ENCODE measurements at regions not wholly inside any gene's neighbourhood (a gene's known extent, or its start where the extent isn't known, plus 50 kb on each side); places are given as distances from the start of the nearest gene placed in this dataset.

GRCh38 chr7:22563621-22564241 lies 63.7 kb upstream of the STEAP1B start:
- TF ChIP-seq NFRKB (IDR thresholded peaks at IDR 0.05): no peak
- TF ChIP-seq ARNT (IDR thresholded peaks at IDR 0.05): no peak
- TF ChIP-seq BHLHE40 (IDR thresholded peaks at IDR 0.05; ENCODE audit: borderline replicate concordance): no peak
- TF ChIP-seq CTBP1 (IDR thresholded peaks at IDR 0.05; ENCODE audit: borderline replicate concordance): no peak
- no peak for TF ChIP-seq FOXK2 (IDR thresholded peaks at IDR 0.05)
- TF ChIP-seq ELF4 (IDR thresholded peaks at IDR 0.05): no peak
- no peak for TF ChIP-seq PKNOX1 (IDR thresholded peaks at IDR 0.05)
- no peak for TF ChIP-seq LEF1 (IDR thresholded peaks at IDR 0.05; ENCODE audit: borderline replicate concordance)
- TF ChIP-seq SUZ12 (IDR thresholded peaks at IDR 0.05): no peak
- no peak for TF ChIP-seq TARDBP (IDR thresholded peaks at IDR 0.05)
- TF ChIP-seq ZNF384 (IDR thresholded peaks at IDR 0.05): no peak
- TF ChIP-seq FOXM1 (IDR thresholded peaks at IDR 0.05; ENCODE audit: borderline replicate concordance): no peak
- TF ChIP-seq SP1 (IDR thresholded peaks at IDR 0.05): no peak
- TF ChIP-seq FOXA1 (IDR thresholded peaks at IDR 0.05): no peak
- CTCF ChIA-PET: no interaction called here
- DNase-seq (ENCODE audit: extremely low spot score): no peak
- POLR2A ChIA-PET: no interaction called here

- DNase-seq (ENCODE audit: extremely low spot score): no peak
- CTCF ChIA-PET: interaction anchor here (3.0 kb wide), 1 partner anchor 163 kb away, joined by 55 read pairs; the partner anchor contains the start of gene IL6
- TF ChIP-seq BHLHE40 (IDR thresholded peaks at IDR 0.05; ENCODE audit: borderline replicate concordance) (no peak), LEF1 (IDR thresholded peaks at IDR 0.05; ENCODE audit: borderline replicate concordance) (no peak), L3MBTL2 (conservative IDR thresholded peaks at IDR 0.05) (no peak), ZNF384 (IDR thresholded peaks at IDR 0.05) (no peak), PKNOX1 (IDR thresholded peaks at IDR 0.05) (no peak), HDGF (IDR thresholded peaks at IDR 0.05; ENCODE audit: borderline replicate concordance) (no peak), SP1 (IDR thresholded peaks at IDR 0.05) (no peak), SUZ12 (IDR thresholded peaks at IDR 0.05) (no peak), ARNT (IDR thresholded peaks at IDR 0.05) (no peak), TARDBP (IDR thresholded peaks at IDR 0.05) (no peak), FOXM1 (IDR thresholded peaks at IDR 0.05; ENCODE audit: borderline replicate concordance) (no peak), CTBP1 (IDR thresholded peaks at IDR 0.05; ENCODE audit: borderline replicate concordance) (no peak), ELF4 (IDR thresholded peaks at IDR 0.05) (no peak)
- POLR2A ChIA-PET: no interaction called here
Measured at GRCh38 chr7:22563032-22563501, 63.1 kb upstream of the STEAP1B start.

GRCh38 chr7:22561895-22562593 lies 62.1 kb upstream of the STEAP1B start:
- TF ChIP-seq ARNT (IDR thresholded peaks at IDR 0.05) (no peak), HDGF (IDR thresholded peaks at IDR 0.05; ENCODE audit: borderline replicate concordance) (no peak), ZNF384 (IDR thresholded peaks at IDR 0.05) (no peak), PKNOX1 (IDR thresholded peaks at IDR 0.05) (no peak), NFRKB (IDR thresholded peaks at IDR 0.05) (no peak), SP1 (IDR thresholded peaks at IDR 0.05) (no peak)
- CTCF ChIA-PET: interaction anchor here (0.6 to 3.0 kb wide), 3 partner anchors 21 to 247 kb away, joined by 3 to 55 read pairs (median 3); partner anchors contain the start of gene IL6
- POLR2A ChIA-PET: interaction anchor here (1.1 kb wide), 1 partner anchor 9 kb away, joined by 3 read pairs; no protein-coding TSS in a partner anchor
- DNase-seq (ENCODE audit: extremely low spot score): no peak

GRCh38 chr7:22561321-22561811 lies 61.4 kb upstream of the STEAP1B start:
- DNase-seq (ENCODE audit: extremely low spot score): no peak
- ChIA-PET POLR2A (interaction anchor here (1.1 kb wide), 1 partner anchor 9 kb away, joined by 3 read pairs; no protein-coding TSS in a partner anchor), CTCF (interaction anchor here (0.7 to 3.0 kb wide), 4 partner anchors 22 to 493 kb away, joined by 3 to 55 read pairs (median 10); partner anchors contain the start of gene IL6)
- TF ChIP-seq LEF1 (IDR thresholded peaks at IDR 0.05; ENCODE audit: borderline replicate concordance) (no peak), BHLHE40 (IDR thresholded peaks at IDR 0.05; ENCODE audit: borderline replicate concordance) (no peak)

- DNase-seq (ENCODE audit: extremely low spot score): peak; percentile 74
- CTCF ChIA-PET: interaction anchor here (0.6 to 3.0 kb wide), 12 partner anchors 11 to 535 kb away, joined by 3 to 55 read pairs (median 4); partner anchors contain the start of gene IL6
- TF ChIP-seq TARDBP (IDR thresholded peaks at IDR 0.05) (no peak), ZNF384 (IDR thresholded peaks at IDR 0.05) (peak; percentile 50; the same call in 1 of the 2 replicates)
- POLR2A ChIA-PET: no interaction called here
Measured at GRCh38 chr7:22559829-22560489, 60.0 kb upstream of the STEAP1B start.

DNA sequence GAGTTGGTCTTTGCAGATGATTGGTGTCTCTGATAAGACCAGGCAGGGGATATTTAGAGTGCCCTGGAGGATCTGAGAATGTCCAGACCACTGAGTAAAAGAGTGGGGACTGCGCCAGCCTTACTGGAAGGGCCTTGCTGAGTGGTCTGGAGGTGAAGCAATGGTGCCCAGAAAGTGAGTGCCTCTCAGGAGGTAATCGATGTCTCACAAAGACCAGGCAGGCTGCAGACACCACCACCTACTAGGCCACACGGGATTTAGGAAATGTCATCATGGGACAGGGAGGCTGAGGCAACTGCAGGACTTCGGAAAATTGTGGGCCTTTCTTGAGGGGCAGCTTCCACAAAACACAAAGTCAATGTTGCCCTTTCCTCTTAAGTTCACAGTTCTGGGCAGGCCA lies 57.2 kb upstream of the STEAP1B start:
- POLR2A ChIA-PET: no interaction called here
- TF ChIP-seq HDGF (IDR thresholded peaks at IDR 0.05; ENCODE audit: borderline replicate concordance) (no peak), LEF1 (IDR thresholded peaks at IDR 0.05; ENCODE audit: borderline replicate concordance) (no peak), L3MBTL2 (conservative IDR thresholded peaks at IDR 0.05) (no peak), FOXM1 (IDR thresholded peaks at IDR 0.05; ENCODE audit: borderline replicate concordance) (no peak), SP1 (IDR thresholded peaks at IDR 0.05) (no peak)

More for the DNA sequence above, 57.2 kb upstream of the STEAP1B start:
- DNase-seq (ENCODE audit: extremely low spot score): no peak
- CTCF ChIA-PET: no interaction called here

Data from HEK293T (cell line).